MM.1S (cell line): ENCODE measurements at regions not wholly inside any gene's neighbourhood (a gene's known extent, or its start where the extent isn't known, plus 50 kb on each side); places are given as distances from the start of the nearest gene placed in this dataset.

Experiments used
- EZH2phosphoT487 ChIP-seq: fragments of 300-600 bp; sonication (generic); IDR thresholded peaks from 2 replicates; pipeline ENCODE4 v1.6.1; 2018; ENCODE audit warnings: antibody characterized with exemption, low read length
- TF ChIP-seq, protein P1 (sequence below): fragments of 300-600 bp; sonication (generic); IDR thresholded peaks from 2 replicates; pipeline ENCODE4 v1.5.1; 2016; ENCODE audit warnings: antibody characterized with exemption, low read length, mixed read lengths

- TF ChIP-seq, protein P1, sequence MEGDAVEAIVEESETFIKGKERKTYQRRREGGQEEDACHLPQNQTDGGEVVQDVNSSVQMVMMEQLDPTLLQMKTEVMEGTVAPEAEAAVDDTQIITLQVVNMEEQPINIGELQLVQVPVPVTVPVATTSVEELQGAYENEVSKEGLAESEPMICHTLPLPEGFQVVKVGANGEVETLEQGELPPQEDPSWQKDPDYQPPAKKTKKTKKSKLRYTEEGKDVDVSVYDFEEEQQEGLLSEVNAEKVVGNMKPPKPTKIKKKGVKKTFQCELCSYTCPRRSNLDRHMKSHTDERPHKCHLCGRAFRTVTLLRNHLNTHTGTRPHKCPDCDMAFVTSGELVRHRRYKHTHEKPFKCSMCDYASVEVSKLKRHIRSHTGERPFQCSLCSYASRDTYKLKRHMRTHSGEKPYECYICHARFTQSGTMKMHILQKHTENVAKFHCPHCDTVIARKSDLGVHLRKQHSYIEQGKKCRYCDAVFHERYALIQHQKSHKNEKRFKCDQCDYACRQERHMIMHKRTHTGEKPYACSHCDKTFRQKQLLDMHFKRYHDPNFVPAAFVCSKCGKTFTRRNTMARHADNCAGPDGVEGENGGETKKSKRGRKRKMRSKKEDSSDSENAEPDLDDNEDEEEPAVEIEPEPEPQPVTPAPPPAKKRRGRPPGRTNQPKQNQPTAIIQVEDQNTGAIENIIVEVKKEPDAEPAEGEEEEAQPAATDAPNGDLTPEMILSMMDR: no peak
- TF ChIP-seq EZH2phosphoT487: no peak
These were observed 324.1 kb downstream of the AGTPBP1 start for GRCh38 chr9:85417674-85418073.
